MM.1S (cell line): ENCODE measurements at regions not wholly inside any gene's neighbourhood (a gene's known extent, or its start where the extent isn't known, plus 50 kb on each side); places are given as distances from the start of the nearest gene placed in this dataset.

Source experiments
- EZH2phosphoT487 ChIP-seq: fragments of 300-600 bp; sonication (generic); IDR thresholded peaks from 2 replicates; pipeline ENCODE4 v1.6.1; 2018; ENCODE audit warnings: antibody characterized with exemption, low read length
- TF ChIP-seq, protein P1 (sequence below): fragments of 300-600 bp; sonication (generic); IDR thresholded peaks from 2 replicates; pipeline ENCODE4 v1.5.1; 2016; ENCODE audit warnings: antibody characterized with exemption, low read length, mixed read lengths

DNA sequence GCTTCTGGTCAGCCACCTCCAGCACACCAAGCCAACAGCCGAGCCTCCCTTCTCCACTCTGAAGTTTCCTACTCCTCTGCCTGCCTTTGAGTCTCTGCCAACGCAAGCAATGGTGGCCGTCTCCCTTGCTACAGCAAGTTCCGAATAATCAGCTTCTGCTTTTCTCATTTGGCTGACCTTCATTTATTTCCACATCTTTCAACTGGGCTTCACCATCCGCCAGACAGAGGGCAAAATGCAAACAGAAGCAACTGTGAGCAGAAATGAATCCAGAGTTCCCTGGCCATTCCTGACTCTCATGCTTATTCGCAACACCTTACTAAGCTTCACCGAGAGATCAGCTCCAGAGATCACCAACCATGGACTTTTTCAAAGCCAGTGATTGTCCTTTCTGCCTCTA is 621.0 kb downstream of the NPHP4 start:
- TF ChIP-seq, protein P1, sequence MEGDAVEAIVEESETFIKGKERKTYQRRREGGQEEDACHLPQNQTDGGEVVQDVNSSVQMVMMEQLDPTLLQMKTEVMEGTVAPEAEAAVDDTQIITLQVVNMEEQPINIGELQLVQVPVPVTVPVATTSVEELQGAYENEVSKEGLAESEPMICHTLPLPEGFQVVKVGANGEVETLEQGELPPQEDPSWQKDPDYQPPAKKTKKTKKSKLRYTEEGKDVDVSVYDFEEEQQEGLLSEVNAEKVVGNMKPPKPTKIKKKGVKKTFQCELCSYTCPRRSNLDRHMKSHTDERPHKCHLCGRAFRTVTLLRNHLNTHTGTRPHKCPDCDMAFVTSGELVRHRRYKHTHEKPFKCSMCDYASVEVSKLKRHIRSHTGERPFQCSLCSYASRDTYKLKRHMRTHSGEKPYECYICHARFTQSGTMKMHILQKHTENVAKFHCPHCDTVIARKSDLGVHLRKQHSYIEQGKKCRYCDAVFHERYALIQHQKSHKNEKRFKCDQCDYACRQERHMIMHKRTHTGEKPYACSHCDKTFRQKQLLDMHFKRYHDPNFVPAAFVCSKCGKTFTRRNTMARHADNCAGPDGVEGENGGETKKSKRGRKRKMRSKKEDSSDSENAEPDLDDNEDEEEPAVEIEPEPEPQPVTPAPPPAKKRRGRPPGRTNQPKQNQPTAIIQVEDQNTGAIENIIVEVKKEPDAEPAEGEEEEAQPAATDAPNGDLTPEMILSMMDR = no peak
- no peak for TF ChIP-seq EZH2phosphoT487
